H9 (cell line): ENCODE measurements at regions not wholly inside any gene's neighbourhood (a gene's known extent, or its start where the extent isn't known, plus 50 kb on each side); places are given as distances from the start of the nearest gene placed in this dataset.

Experiments used
- DNase-seq: peaks from one replicate; pipeline ENCODE4 v3.0.0-alpha.2; 2017
- H2AFZ ChIP-seq: one replicate; pipeline ENCODE4 v1.6.1; 2013; ENCODE audit warnings: mild to moderate bottlenecking, low read length, control low read depth, moderate library complexity
- H2AK5ac ChIP-seq: 2 replicates; pipeline ENCODE4 v1.6.1; 2013; ENCODE audit warnings: low read length, control low read depth, mixed read lengths; ENCODE audit not compliant: insufficient read length
- H2BK120ac ChIP-seq: one replicate; pipeline ENCODE4 v1.6.1; 2013; ENCODE audit warnings: low read depth, mild to moderate bottlenecking, low read length, control low read depth, inconsistent platforms; ENCODE audit not compliant: poor library complexity, severe bottlenecking
- H2BK12ac ChIP-seq: 2 replicates; pipeline ENCODE4 v1.6.1; 2013; ENCODE audit warnings: low read length, control low read depth, mixed read lengths, low read depth; ENCODE audit not compliant: insufficient read length
- H2BK15ac ChIP-seq: 2 replicates; pipeline ENCODE4 v1.6.1; 2013; ENCODE audit warnings: low read depth, low read length, control low read depth
- H2BK20ac ChIP-seq: one replicate; pipeline ENCODE4 v1.6.1; 2013; ENCODE audit warnings: low read depth, mild to moderate bottlenecking, low read length, control low read depth, inconsistent platforms; ENCODE audit not compliant: poor library complexity, severe bottlenecking
- H2BK5ac ChIP-seq: 2 replicates; pipeline ENCODE4 v1.6.1; 2013; ENCODE audit warnings: low read length, control low read depth, mixed read lengths; ENCODE audit not compliant: insufficient read length
- H3K14ac ChIP-seq: 2 replicates; pipeline ENCODE4 v1.6.1; 2013; ENCODE audit warnings: low read length, control low read depth; ENCODE audit not compliant: insufficient read depth
- H3K18ac ChIP-seq: 2 replicates; pipeline ENCODE4 v1.6.1; 2013; ENCODE audit warnings: low read depth, mild to moderate bottlenecking, mixed read lengths, low read length, control low read depth; ENCODE audit not compliant: insufficient read length
- H3K23ac ChIP-seq: 2 replicates; pipeline ENCODE4 v1.6.1; 2013; ENCODE audit warnings: low read length, control low read depth, mixed read lengths, low read depth; ENCODE audit not compliant: insufficient read length
- H3K23me2 ChIP-seq: 2 replicates; pipeline ENCODE4 v1.6.1; 2013; ENCODE audit warnings: low read depth, mild to moderate bottlenecking, mixed read lengths, low read length, control low read depth; ENCODE audit not compliant: insufficient read length, poor library complexity, severe bottlenecking
- H3K27ac ChIP-seq: 2 replicates; pipeline ENCODE4 v1.5.1; 2013; ENCODE audit warnings: low read length, control low read depth, mixed read lengths, low read depth; ENCODE audit not compliant: insufficient read length
- H3K27me3 ChIP-seq: 2 replicates; pipeline ENCODE4 v1.6.1; 2013; ENCODE audit warnings: low read length, control low read depth, inconsistent platforms; ENCODE audit not compliant: insufficient read depth
- H3K4ac ChIP-seq: 2 replicates; pipeline ENCODE4 v1.6.1; 2013; ENCODE audit warnings: low read depth, mild to moderate bottlenecking, control low read depth, inconsistent platforms, low read length, moderate library complexity
- H3K4me1 ChIP-seq: 2 replicates; pipeline ENCODE4 v1.6.1; 2013; ENCODE audit warnings: low read length, control low read depth, inconsistent platforms; ENCODE audit not compliant: insufficient read depth
- H3K4me2 ChIP-seq: 2 replicates; pipeline ENCODE4 v1.6.1; 2013; ENCODE audit warnings: low read length, control low read depth, mixed read lengths; ENCODE audit not compliant: insufficient read length, insufficient read depth
- H3K56ac ChIP-seq: 2 replicates; pipeline ENCODE4 v1.6.1; 2013; ENCODE audit warnings: low read depth, mild to moderate bottlenecking, mixed read lengths, low read length, control low read depth; ENCODE audit not compliant: insufficient read length
- H3K79me1 ChIP-seq: 2 replicates; pipeline ENCODE4 v1.6.1; 2013; ENCODE audit warnings: low read depth, mild to moderate bottlenecking, moderate library complexity, low read length, control low read depth, inconsistent platforms; ENCODE audit not compliant: insufficient read depth, poor library complexity, severe bottlenecking
- H3K79me2 ChIP-seq: 2 replicates; pipeline ENCODE4 v1.6.1; 2013; ENCODE audit warnings: low read length, control low read depth, inconsistent platforms; ENCODE audit not compliant: insufficient read depth
- H3K9ac ChIP-seq: 2 replicates; pipeline ENCODE4 v1.6.1; 2013; ENCODE audit warnings: low read length, control low read depth, mixed read lengths; ENCODE audit not compliant: insufficient read length; ENCODE audit errors: extremely low read depth
- H3K9me3 ChIP-seq: one replicate; pipeline ENCODE4 v1.6.1; 2013; ENCODE audit warnings: low read depth, low read length, inconsistent platforms; ENCODE audit not compliant: control insufficient read depth
- H3T11ph ChIP-seq: one replicate; pipeline ENCODE4 v1.6.1; 2013; ENCODE audit warnings: mild to moderate bottlenecking, low read length, control low read depth, inconsistent platforms
- H4K20me1 ChIP-seq: one replicate; pipeline ENCODE4 v1.6.1; 2013; ENCODE audit not compliant: control insufficient read depth, insufficient read length, insufficient read depth
- H4K5ac ChIP-seq: 2 replicates; pipeline ENCODE4 v1.6.1; 2013; ENCODE audit warnings: low read depth, mild to moderate bottlenecking, mixed read lengths, low read length, control low read depth; ENCODE audit not compliant: insufficient read length
- H4K8ac ChIP-seq: replicated peaks from 2 replicates; pipeline ENCODE4 v1.6.1; 2013; ENCODE audit warnings: low read length, control low read depth, mixed read lengths, low read depth; ENCODE audit not compliant: insufficient read length
- H4K91ac ChIP-seq: 2 replicates; pipeline ENCODE4 v1.6.1; 2013; ENCODE audit warnings: low read depth, mild to moderate bottlenecking, moderate library complexity, mixed read lengths, low read length, control low read depth; ENCODE audit not compliant: insufficient read length
- H3K27ac Mint-ChIP-seq, 3 experiments: 2 replicates in 2 of 3; 3 replicates in 1 of 3; pipeline ENCODE4 v1.8.0; 2020 to 2021; ENCODE audit warnings: mixed read lengths in 3 of 3, mild to moderate bottlenecking in 1 of 3, moderate library complexity in 1 of 3
- H3K27me3 Mint-ChIP-seq: 2 replicates; pipeline ENCODE4 v1.8.0; 2021; ENCODE audit warnings: low read depth, mild to moderate bottlenecking, moderate library complexity, mixed read lengths
- H3K36me3 Mint-ChIP-seq, 3 experiments: 2 replicates in 2 of 3; 3 replicates in 1 of 3; pipeline ENCODE4 v1.8.0; 2020 to 2021; ENCODE audit warnings: low read depth in 3 of 3, mixed read lengths in 3 of 3; ENCODE audit not compliant: insufficient read depth in 1 of 3
- H3K4me1 Mint-ChIP-seq, 2 experiments: 2 replicates each; pipeline ENCODE4 v1.8.0; 2020; ENCODE audit warnings: mixed read lengths in 2 of 2
- H3K4me3 Mint-ChIP-seq, 2 experiments: 2 replicates in 1 of 2; 3 replicates in 1 of 2; pipeline ENCODE4 v1.8.0; 2020 to 2021; ENCODE audit warnings: mild to moderate bottlenecking in 2 of 2, mixed read lengths in 2 of 2, moderate library complexity in 1 of 2
- H3K9me3 Mint-ChIP-seq, 2 experiments: 2 replicates in 1 of 2; 3 replicates in 1 of 2; pipeline ENCODE4 v1.8.0; 2020; ENCODE audit warnings: mild to moderate bottlenecking in 2 of 2, mixed read lengths in 2 of 2, moderate library complexity in 1 of 2
- CTCF ChIP-seq: fragments of 200-600 bp; sonication (generic); conservative IDR thresholded peaks from 3 replicates; pipeline ENCODE4 v1.8.0; 2021; ENCODE audit warnings: antibody characterized with exemption, mild to moderate bottlenecking
- WGBS: extraction: QIAGEN DNeasy Blood & Tissue Kit; methylation state at CpG from one replicate; pipeline ENCODE4 v1.1.7; 2013; ENCODE audit warnings: missing lambda C conversion rate, low lambda C conversion rate, mixed read lengths; ENCODE audit not compliant: insufficient read length; ENCODE audit errors: extremely low coverage; 5-methylcytosine and 5-hydroxymethylcytosine counted together

- Histone ChIP-seq H2BK12ac (no peak overlapping the region), H3K23ac (no peak overlapping the region), H2BK20ac (no peak overlapping the region), H4K8ac (no peak overlapping the region), H3K79me1 (no peaks in the 10 kb centered on the region), H3K4me1 (no peaks in the 10 kb centered on the region), H3K9me3 (no peaks in the 10 kb centered on the region), H3K27ac (no peak overlapping the region), H3K27me3 (peaks cover 12% of the 10 kb centered on the region; the same call in 1 of the 2 replicates), H2AK5ac (no peak overlapping the region), H3K79me2 (no peaks in the 10 kb centered on the region), H2BK120ac (no peak overlapping the region), H4K91ac (no peak overlapping the region), H2AFZ (no peak overlapping the region), H3K4ac (no peak overlapping the region), H3K18ac (no peak overlapping the region), H4K5ac (no peak overlapping the region), H2BK5ac (no peak overlapping the region), H3K56ac (no peak overlapping the region), H4K20me1 (no peaks in the 10 kb centered on the region), H3K23me2 (peaks cover 15% of the 10 kb centered on the region), H3K14ac (no peak overlapping the region), H2BK15ac (no peak overlapping the region), H3T11ph (no peak overlapping the region), H3K4me2 (no peak overlapping the region), H3K9ac (no peak overlapping the region)
- no peaks in the 10 kb centered on the region; a peak in 1 of 5 replicates for H3K9me3 Mint-ChIP-seq
- peaks cover 30 to 33% of the 10 kb centered on the region in 2 experiments for H3K4me1 Mint-ChIP-seq
- no peak overlapping the region for H3K27ac Mint-ChIP-seq
- no peaks in the 10 kb centered on the region; a peak in 1 of 7 replicates for H3K36me3 Mint-ChIP-seq
- H3K27me3 Mint-ChIP-seq: peaks cover 72% of the 10 kb centered on the region
- WGBS: no CpG with 5 or more reads among the region's 12 CpGs
- TF ChIP-seq CTCF: no peak; the same call in 2 of the 3 replicates
- DNase-seq: no peak
- H3K4me3 Mint-ChIP-seq: no peak overlapping the region; a peak in 1 of 5 replicates
Measured at GRCh38 chr9:129480227-129480626, 140.7 kb downstream of the C9orf50 start.
